Tibial artery (tissue), 4 donors: ENCODE measurements at regions not wholly inside any gene's neighbourhood (a gene's known extent, or its start where the extent isn't known, plus 50 kb on each side); places are given as distances from the start of the nearest gene placed in this dataset.

Source experiments
- DNase-seq, 2 donors: peaks; one replicate each; pipeline ENCODE4 v3.0.0-alpha.2; 2019
- H3K27ac ChIP-seq, 2 donors: fragments of 200-600 bp; sonication (generic) in 1 of 2; 1 replicate in 1 of 2; 2 replicates in 1 of 2; pipeline ENCODE4 v1.5.1; 2018 to 2019; ENCODE audit warnings: mild to moderate bottlenecking in 1 of 2
- H3K27me3 ChIP-seq, 2 donors: fragments of 200-600 bp; sonication (generic) in 1 of 2; one replicate each; pipeline versions ENCODE4 v1.5.1 to v1.6.0; 2016 to 2019
- H3K36me3 ChIP-seq, 3 donors: fragments of 200-600 bp; sonication (generic) in 2 of 3; one replicate each; pipeline ENCODE4 v1.5.1; 2016 to 2019; ENCODE audit warnings: mild to moderate bottlenecking in 2 of 3
- H3K4me1 ChIP-seq, 4 donors: fragments of 200-600 bp; sonication (generic) in 2 of 4; 1 replicate in 3 of 4; 2 replicates in 1 of 4; pipeline ENCODE4 v1.5.1; 2016 to 2019
- H3K4me3 ChIP-seq, 2 donors: fragments of 200-600 bp; sonication (generic) in 1 of 2; 1 replicate in 1 of 2; 2 replicates in 1 of 2; pipeline ENCODE4 v1.5.1; 2018 to 2019; ENCODE audit warnings: mild to moderate bottlenecking in 2 of 2
- H3K9me3 ChIP-seq, 3 donors: fragments of 200-600 bp; sonication (generic) in 1 of 3; one replicate each; pipeline ENCODE4 v1.5.1; 2016 to 2019
- CTCF ChIP-seq, 2 experiments: fragments of 200-600 bp in 1 of 2; fragments of 450-650 bp in 1 of 2; IDR thresholded peaks; one replicate each; pipeline ENCODE4 v1.5.1; 2017 to 2019; ENCODE audit warnings: antibody characterized with exemption in 2 of 2, mild to moderate bottlenecking in 1 of 2, moderate library complexity in 1 of 2
- intact Hi-C: fragments of 100-400 bp; cut with DNase I; formaldehyde crosslinking; loops from one replicate; pipeline ENCODE4 v1.15.0; 2023; ENCODE audit warnings: low total_unique reads

GRCh38 chr13:55062662-55063061, 2034.0 kb downstream of the OLFM4 start:
- Histone ChIP-seq H3K27ac (no peak overlapping the region), H3K36me3 (no peaks in the 10 kb centered on the region), H3K27me3 (no peaks in the 10 kb centered on the region), H3K4me1 (no peaks in the 10 kb centered on the region), H3K4me3 (no peak overlapping the region), H3K9me3 (no peaks in the 10 kb centered on the region)
- no peak for DNase-seq
- intact Hi-C loops, result no loop called here
- no peak for TF ChIP-seq CTCF (IDR thresholded peaks at IDR 0.05)

DNA sequence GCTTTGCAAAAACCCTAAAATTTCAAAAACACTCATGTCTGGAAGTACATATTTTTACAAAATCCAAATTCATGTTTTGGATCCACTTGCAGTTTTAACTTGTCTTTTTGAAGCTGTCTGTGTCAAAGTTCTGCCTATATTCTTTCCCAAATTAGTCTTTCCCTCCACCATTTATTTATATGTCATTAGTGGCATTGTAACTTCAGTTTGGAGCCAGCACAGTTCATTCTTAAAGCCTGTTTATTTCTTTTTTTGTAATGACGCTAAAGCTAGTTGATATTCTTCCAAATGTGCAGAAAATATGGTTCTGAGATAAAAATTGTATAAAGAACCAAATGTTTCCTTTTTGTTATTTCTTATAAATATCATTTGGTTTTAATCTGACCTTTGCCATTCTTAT, 2039.3 kb downstream of the OLFM4 start:
- no peak overlapping the region for H3K27ac ChIP-seq
- intact Hi-C loops, result no loop called here
- no peaks in the 10 kb centered on the region for H3K36me3 ChIP-seq
- H3K4me1 ChIP-seq, result no peaks in the 10 kb centered on the region
- DNase-seq, result no peak
- no peak overlapping the region for H3K4me3 ChIP-seq
- no peaks in the 10 kb centered on the region for H3K27me3 ChIP-seq
- H3K9me3 ChIP-seq, result no peaks in the 10 kb centered on the region
- no peak for TF ChIP-seq CTCF (IDR thresholded peaks at IDR 0.05)

- DNase-seq, result no peak
- Histone ChIP-seq H3K27ac (no peak overlapping the region), H3K4me3 (no peak overlapping the region), H3K36me3 (no peaks in the 10 kb centered on the region), H3K27me3 (no peaks in the 10 kb centered on the region), H3K9me3 (no peaks in the 10 kb centered on the region), H3K4me1 (no peaks in the 10 kb centered on the region)
- intact Hi-C loops, result no loop called here
- no peak for TF ChIP-seq CTCF (IDR thresholded peaks at IDR 0.05)
These were observed 2041.1 kb downstream of the OLFM4 start for GRCh38 chr13:55069746-55070145.

- TF ChIP-seq CTCF (IDR thresholded peaks at IDR 0.05), result no peak
- Histone ChIP-seq H3K9me3 (no peaks in the 10 kb centered on the region), H3K4me3 (no peak overlapping the region), H3K4me1 (no peaks in the 10 kb centered on the region), H3K36me3 (no peaks in the 10 kb centered on the region), H3K27me3 (no peaks in the 10 kb centered on the region), H3K27ac (no peak overlapping the region)
- no peak for DNase-seq
- intact Hi-C loops, result no loop called here
These were observed 2044.4 kb downstream of the OLFM4 start for GRCh38 chr13:55073000-55073399.

GRCh38 chr13:55084630-55085029, 2056.0 kb downstream of the OLFM4 start:
- Histone ChIP-seq H3K27ac (no peak overlapping the region), H3K4me1 (no peaks in the 10 kb centered on the region), H3K36me3 (no peaks in the 10 kb centered on the region), H3K4me3 (no peak overlapping the region), H3K9me3 (no peaks in the 10 kb centered on the region), H3K27me3 (no peaks in the 10 kb centered on the region)
- intact Hi-C loops, result no loop called here
- TF ChIP-seq CTCF (IDR thresholded peaks at IDR 0.05), result no peak
- DNase-seq, result no peak

DNA sequence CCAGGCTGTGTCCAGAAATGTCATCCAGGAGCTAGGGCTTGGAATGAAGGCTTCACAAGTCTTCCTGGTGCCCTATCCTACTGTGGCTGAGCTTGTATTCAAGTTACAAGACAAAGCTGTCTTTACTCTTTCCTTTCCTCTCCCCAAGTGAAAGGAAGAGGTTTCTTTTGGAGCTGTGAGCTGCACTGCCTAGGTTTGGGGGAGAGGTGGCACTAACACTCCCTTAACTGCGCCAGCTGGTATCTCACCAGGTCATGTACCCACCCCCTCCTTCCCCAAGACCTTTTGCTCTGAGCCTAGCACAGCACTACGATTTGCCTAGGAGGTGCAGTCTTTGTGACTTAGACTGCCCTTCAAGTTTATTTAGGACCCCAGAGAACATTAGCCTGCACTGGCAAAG, 2053.6 kb upstream of the PRR20A start:
- intact Hi-C loops, result no loop called here
- Histone ChIP-seq H3K4me1 (no peaks in the 10 kb centered on the region), H3K27ac (no peak overlapping the region), H3K9me3 (no peaks in the 10 kb centered on the region), H3K4me3 (no peak overlapping the region), H3K36me3 (no peaks in the 10 kb centered on the region), H3K27me3 (no peaks in the 10 kb centered on the region)
- DNase-seq, result no peak
- no peak for TF ChIP-seq CTCF (IDR thresholded peaks at IDR 0.05)
